Suprapubic skin (tissue), 3 donors: ENCODE measurements at regions not wholly inside any gene's neighbourhood (a gene's known extent, or its start where the extent isn't known, plus 50 kb on each side); places are given as distances from the start of the nearest gene placed in this dataset.

Source experiments
- EP300 ChIP-seq: sonication (generic); formaldehyde crosslinking; IDR thresholded peaks from one replicate; pipeline ENCODE4 v1.6.1; 2017; ENCODE audit warnings: antibody characterized with exemption
- POLR2A ChIP-seq, 2 donors: fragments of 450-650 bp; IDR thresholded peaks; one replicate each; pipeline ENCODE4 v1.6.1; 2017; ENCODE audit warnings: antibody characterized with exemption in 2 of 2, mild to moderate bottlenecking in 2 of 2, moderate library complexity in 2 of 2
- TF ChIP-seq, protein P1 (sequence below), 2 donors: fragments of 200-600 bp in 1 of 2; fragments of 450-650 bp in 1 of 2; sonication (generic) in 1 of 2; IDR thresholded peaks; one replicate each; pipeline ENCODE4 v1.5.1; 2016 to 2019; ENCODE audit warnings: antibody characterized with exemption in 2 of 2, mild to moderate bottlenecking in 1 of 2, moderate library complexity in 1 of 2

DNA sequence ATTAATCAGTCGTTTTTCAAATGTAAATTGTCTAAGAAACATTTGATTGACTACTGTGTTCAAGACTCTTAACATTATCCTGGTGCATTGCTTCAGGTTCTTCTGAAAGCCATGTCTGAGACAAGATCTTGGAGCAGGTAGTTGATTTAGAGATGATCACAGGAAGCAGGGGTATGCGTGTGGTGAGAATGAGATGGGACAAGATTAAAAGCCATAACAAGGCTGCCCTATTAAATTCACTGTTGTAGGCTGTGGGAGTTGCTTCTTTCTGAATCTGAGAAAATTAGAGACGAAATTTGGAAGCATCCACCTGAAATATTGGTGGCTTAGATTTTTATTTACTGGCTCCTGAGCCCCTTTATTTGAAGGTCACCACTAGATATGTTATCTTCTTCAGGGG is 687.4 kb upstream of the SLITRK6 start:
- TF ChIP-seq, protein P1, sequence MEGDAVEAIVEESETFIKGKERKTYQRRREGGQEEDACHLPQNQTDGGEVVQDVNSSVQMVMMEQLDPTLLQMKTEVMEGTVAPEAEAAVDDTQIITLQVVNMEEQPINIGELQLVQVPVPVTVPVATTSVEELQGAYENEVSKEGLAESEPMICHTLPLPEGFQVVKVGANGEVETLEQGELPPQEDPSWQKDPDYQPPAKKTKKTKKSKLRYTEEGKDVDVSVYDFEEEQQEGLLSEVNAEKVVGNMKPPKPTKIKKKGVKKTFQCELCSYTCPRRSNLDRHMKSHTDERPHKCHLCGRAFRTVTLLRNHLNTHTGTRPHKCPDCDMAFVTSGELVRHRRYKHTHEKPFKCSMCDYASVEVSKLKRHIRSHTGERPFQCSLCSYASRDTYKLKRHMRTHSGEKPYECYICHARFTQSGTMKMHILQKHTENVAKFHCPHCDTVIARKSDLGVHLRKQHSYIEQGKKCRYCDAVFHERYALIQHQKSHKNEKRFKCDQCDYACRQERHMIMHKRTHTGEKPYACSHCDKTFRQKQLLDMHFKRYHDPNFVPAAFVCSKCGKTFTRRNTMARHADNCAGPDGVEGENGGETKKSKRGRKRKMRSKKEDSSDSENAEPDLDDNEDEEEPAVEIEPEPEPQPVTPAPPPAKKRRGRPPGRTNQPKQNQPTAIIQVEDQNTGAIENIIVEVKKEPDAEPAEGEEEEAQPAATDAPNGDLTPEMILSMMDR (IDR thresholded peaks at IDR 0.05) = no peak
- TF ChIP-seq EP300 (no peak), POLR2A (IDR thresholded peaks at IDR 0.05) (no peak)
